ENCODE measurements at regions not wholly inside any gene's neighbourhood (a gene's known extent, or its start where the extent isn't known, plus 50 kb on each side); places are given as distances from the start of the nearest gene placed in this dataset.

- TF ChIP-seq POLR2AphosphoS5 (IDR thresholded peaks at IDR 0.05) (no peak), POLR2A (IDR thresholded peaks at IDR 0.05; ENCODE audit: low read depth) (no peak)
These were observed 135.3 kb upstream of the EEF1E1 start for GRCh38 chr6:8237668-8238067.
